HepG2 (cell line): ENCODE measurements at regions not wholly inside any gene's neighbourhood (a gene's known extent, or its start where the extent isn't known, plus 50 kb on each side); places are given as distances from the start of the nearest gene placed in this dataset.

Experiments used
- CTCF ChIP-seq: sonication (generic); formaldehyde crosslinking; IDR thresholded peaks from 2 replicates; pipeline ENCODE4 v1.5.0; 2020; ENCODE audit warnings: mild to moderate bottlenecking, missing genetic modification reagents, moderate library complexity
- GPN1 ChIP-seq: sonication (generic); formaldehyde crosslinking; IDR thresholded peaks from 2 replicates; pipeline ENCODE4 v1.5.1; 2020; ENCODE audit warnings: missing genetic modification reagents, borderline replicate concordance
- MTA3 ChIP-seq: sonication (generic); formaldehyde crosslinking; IDR thresholded peaks from 2 replicates; pipeline ENCODE4 v1.4.0; 2020; ENCODE audit warnings: missing genetic modification reagents
- ZFYVE20 ChIP-seq: sonication (generic); formaldehyde crosslinking; IDR thresholded peaks from 2 replicates; pipeline ENCODE4 v1.8.0; 2023; ENCODE audit warnings: low read depth, mild to moderate bottlenecking, moderate library complexity, missing genetic modification reagents, borderline replicate concordance
- ZNF274 ChIP-seq: sonication (generic); formaldehyde crosslinking; IDR thresholded peaks from 2 replicates; pipeline ENCODE4 v1.5.1; 2020; ENCODE audit warnings: mild to moderate bottlenecking, missing genetic modification reagents
- TF ChIP-seq, protein P1 (sequence below): sonication (generic); formaldehyde crosslinking; IDR thresholded peaks from 2 replicates; pipeline ENCODE4 v1.4.0; 2020; ENCODE audit warnings: missing genetic modification reagents, mild to moderate bottlenecking, borderline replicate concordance

- TF ChIP-seq, protein P1, sequence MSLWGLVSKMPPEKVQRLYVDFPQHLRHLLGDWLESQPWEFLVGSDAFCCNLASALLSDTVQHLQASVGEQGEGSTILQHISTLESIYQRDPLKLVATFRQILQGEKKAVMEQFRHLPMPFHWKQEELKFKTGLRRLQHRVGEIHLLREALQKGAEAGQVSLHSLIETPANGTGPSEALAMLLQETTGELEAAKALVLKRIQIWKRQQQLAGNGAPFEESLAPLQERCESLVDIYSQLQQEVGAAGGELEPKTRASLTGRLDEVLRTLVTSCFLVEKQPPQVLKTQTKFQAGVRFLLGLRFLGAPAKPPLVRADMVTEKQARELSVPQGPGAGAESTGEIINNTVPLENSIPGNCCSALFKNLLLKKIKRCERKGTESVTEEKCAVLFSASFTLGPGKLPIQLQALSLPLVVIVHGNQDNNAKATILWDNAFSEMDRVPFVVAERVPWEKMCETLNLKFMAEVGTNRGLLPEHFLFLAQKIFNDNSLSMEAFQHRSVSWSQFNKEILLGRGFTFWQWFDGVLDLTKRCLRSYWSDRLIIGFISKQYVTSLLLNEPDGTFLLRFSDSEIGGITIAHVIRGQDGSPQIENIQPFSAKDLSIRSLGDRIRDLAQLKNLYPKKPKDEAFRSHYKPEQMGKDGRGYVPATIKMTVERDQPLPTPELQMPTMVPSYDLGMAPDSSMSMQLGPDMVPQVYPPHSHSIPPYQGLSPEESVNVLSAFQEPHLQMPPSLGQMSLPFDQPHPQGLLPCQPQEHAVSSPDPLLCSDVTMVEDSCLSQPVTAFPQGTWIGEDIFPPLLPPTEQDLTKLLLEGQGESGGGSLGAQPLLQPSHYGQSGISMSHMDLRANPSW (CRISPR knock-in tag), result no peak
- TF ChIP-seq ZFYVE20 (CRISPR knock-in tag) (no peak), MTA3 (no peak), GPN1 (CRISPR knock-in tag) (no peak), CTCF (CRISPR knock-in tag) (no peak), ZNF274 (CRISPR knock-in tag) (no peak)
Measured at GRCh38 chr6:85360794-85361642, 88.9 kb upstream of the NT5E start.
